ENCODE measurements at regions not wholly inside any gene's neighbourhood (a gene's known extent, or its start where the extent isn't known, plus 50 kb on each side); places are given as distances from the start of the nearest gene placed in this dataset.
"Not testable (repeated sequence)": the region's sequence is repeated elsewhere in the genome, so short reads cannot be mapped to it uniquely, and the experiment has no call there.

DNA sequence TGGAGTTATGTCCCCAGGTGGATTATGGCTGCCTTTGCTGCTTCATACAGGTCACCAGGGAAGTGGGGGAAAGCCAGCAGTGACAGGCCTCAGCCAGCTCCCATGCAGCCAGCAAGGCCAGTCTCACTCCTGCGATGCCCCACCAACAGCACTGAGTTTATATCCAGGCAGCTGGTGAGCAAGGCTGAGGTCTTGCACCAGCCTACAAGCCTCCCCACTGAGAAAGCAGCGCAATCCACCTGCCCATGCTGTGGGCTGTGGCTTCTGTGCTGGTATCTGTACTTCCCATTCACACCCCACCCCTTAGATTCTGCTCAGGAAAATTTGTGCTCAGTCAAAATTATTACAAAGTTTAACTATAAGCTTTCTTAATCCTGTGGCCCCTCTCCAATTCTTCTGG, 153.5 kb downstream of the HHIP start:
- no peak for DNase-seq

DNA sequence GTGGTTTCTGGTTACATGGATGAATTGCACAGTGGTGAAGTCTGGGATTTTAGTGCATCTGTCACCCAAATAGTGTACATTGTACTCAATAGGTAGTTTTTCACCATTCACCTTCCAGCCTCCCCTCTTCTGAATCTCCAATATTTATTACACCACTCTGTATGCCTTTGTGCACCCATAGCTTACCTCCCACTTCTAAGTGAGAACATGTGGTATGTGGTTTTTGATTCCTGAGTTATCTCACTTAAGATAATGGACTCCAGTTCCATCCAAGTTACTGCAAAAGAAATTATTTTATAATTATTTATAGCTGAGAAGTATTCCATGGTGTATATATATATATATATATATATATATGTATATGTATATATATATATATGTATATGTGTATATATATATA, 155.8 kb downstream of the HHIP start:
- no peak for DNase-seq

- no peak for DNase-seq
Measured at GRCh38 chr4:144808034-144808433, 162.1 kb downstream of the HHIP start.

- DNase-seq = no peak
Measured at GRCh38 chr4:144809056-144809640, 163.2 kb downstream of the HHIP start.

- no peak for DNase-seq
Measured at GRCh38 chr4:144816668-144817067, 170.7 kb downstream of the HHIP start.

DNA sequence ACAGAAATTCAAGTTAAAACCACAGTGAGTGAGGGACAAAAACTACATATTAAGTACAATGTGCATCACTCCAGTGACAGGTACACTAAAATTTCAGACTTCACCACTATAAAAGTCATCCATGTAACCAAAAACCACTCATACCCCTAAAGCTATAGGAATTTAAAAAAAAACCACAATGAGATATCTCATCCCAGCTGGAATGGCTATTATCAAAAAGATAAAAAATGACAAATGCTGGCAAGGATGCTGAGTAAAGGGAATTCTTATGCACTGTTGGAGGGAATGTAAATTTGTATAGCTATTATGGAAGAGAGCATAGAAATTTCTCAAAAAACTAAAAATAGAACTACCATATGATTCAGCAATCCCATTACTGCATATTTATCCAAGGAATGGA, 171.1 kb downstream of the HHIP start:
- DNase-seq = no peak

DNA sequence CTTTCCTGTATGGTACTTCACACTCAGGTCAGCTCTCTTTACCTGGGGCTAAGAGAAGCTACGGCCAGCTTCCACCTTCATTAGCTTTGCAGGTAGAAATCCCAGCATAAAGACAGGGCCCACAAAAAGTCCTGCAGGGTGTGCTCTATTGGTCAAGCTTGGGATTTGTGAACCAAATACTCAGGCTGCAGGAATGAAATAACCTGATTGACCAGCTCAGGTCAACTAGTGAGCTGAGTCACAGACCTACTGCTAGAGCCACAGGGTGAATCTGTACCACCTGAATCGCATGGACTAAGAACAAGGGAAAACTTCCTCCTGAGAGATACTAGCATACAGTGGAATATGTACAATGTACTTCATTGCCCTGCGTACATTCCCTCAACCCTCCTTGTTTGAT, 172.2 kb downstream of the HHIP start:
- DNase-seq = no peak

DNA sequence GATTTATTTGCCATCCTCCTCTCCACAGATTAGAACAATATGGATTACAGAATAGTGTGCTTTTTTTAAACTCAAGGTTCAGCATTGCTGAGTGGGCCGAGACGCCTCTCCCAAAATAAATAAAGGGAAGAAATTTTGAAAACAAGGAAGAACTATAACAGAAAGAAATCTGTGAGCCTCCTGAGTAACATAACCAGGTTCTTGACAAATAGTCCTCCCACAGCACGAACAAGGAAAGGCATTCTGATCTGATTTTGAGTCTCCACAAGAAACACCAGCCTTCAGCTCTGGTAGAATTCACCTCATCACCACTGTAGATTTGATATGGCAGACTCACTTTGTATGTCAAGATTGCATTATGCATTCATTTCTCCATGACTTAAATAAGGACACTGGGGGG, 173.6 kb downstream of the HHIP start:
- no peak for DNase-seq

DNA sequence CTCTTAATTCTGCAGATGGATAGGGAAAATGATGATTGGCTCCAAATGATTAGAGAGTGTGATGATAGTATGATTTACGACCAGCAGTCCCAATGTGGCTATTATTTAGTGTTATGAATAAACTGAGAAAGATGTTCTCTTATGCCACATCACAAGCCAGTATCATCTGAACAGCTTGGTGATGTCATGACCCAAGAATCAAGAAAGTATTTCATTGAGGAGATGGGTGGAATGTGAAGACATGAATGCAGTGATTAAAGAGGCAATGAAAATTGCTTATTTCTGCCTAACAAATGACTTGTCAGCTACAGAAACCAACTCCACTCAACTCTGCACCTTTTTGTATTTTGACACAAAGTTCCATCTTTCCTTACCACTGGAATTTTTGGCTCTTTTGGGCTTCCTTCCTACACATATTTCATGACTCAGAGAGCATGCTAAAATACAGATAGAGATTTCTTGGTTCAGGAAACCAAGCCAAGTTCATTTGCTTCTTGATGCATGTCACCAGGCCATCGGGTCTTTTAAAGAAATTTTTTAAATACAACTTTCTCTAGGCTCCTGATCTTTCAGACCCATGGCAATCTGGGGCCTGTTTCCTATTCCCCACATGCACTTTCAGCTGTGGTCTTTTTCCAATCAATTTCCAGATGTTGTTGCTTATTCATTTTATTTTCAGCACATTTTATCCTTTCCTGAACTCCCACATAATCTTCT, 174.2 kb downstream of the HHIP start:
- DNase-seq = no peak

DNA sequence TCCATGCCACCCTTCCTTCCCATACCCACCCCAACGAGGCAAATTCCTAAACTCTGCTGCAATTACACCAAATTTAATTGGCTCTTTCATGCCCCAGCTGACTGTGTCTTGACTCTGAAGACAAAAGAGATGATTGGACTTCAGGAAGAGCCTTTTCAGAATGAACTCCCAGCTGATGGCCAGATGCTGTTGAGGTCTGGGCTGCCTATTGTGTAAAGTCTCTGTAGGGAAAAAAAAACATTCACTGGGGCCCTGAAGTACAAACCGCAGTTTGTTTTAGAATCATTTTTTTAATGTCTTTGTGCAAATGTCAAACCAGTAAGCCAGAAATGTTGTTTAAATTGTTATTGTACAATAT, 174.8 kb downstream of the HHIP start:
- no peak for DNase-seq

- DNase-seq = no peak
Measured at GRCh38 chr4:144831971-144832370, 186.0 kb downstream of the HHIP start.

DNA sequence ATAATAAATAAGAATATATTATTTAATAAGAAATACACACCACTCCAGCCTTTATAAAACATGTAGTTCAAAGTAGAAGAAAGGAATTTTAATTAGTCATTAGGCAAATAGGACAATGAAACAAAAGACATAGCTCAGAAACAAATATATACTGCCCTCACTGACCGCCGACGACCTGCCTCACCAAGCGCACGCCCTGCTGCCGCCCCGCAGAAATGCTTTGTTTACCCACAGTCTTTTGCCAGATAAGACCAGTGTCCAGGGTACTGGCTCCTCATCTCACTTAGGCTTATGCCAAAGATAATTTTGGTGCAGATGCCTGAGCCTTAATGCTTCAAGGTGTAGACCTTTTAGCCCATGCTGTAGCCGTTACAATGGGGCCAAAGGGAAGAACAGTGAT, 199.5 kb downstream of the HHIP start:
- DNase-seq = no peak

GRCh38 chr4:144851948-144852347, 206.0 kb downstream of the HHIP start:
- no peak for DNase-seq

DNA sequence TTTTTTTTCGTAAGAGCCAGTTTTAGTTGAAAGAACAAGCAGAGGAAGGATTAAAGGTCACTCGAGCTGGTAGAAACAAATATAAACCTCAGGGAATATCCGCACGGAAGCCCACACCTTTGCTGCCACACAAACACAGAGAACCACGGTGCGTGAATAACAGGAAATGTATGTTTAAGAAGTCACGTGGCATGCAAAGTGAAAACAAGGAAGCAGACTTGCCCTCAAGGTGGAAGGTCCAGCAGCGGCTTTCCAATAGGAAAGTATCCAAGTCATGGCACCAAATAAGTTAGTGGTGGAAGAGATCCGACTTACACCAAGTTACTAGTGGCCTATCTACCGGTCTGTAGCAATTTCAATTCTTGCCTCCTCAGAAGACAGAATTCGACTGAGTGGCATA, 215.5 kb downstream of the HHIP start:
- no peak for DNase-seq

GRCh38 chr4:144862210-144862609, 216.3 kb downstream of the HHIP start:
- peak; percentile 2 for DNase-seq

DNA sequence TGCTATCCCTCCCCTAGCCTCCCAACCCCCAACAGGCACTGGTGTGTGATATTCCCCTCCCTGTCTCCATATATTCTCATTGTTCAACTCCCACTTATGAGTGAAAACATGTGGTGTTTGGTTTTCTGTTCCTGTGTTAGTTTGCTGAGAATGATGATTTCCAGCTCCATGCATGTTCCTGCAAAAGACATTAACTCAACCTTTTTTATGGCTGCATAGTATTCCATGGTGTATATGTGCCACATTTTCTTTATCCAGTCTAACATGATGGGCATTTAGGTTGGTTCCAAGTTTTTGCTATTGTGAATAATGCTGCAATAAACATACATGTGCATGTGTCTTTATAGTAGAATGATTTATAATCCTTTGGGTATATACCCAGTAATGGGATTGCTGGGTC, 218.9 kb downstream of the HHIP start:
- DNase-seq = not testable (repeated sequence)

DNA sequence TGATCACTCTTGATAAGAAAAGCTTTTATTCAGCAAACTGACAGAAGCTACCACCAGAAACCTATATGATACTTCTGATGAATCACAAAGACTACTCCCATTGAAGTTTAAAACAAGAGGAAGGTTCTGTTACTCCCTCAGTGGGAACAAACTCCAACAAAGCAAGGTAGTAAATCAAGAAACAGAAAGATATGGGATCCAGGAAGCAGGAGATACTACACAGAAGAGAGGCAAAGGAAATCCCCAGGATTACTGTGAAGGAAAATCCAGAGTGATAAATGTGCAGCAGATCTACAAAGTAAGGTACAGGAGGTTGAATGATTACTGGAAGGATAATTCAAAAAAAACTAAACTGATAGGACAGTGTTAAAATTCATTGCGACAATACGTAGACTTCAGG, 222.4 kb downstream of the HHIP start:
- no peak for DNase-seq

DNA sequence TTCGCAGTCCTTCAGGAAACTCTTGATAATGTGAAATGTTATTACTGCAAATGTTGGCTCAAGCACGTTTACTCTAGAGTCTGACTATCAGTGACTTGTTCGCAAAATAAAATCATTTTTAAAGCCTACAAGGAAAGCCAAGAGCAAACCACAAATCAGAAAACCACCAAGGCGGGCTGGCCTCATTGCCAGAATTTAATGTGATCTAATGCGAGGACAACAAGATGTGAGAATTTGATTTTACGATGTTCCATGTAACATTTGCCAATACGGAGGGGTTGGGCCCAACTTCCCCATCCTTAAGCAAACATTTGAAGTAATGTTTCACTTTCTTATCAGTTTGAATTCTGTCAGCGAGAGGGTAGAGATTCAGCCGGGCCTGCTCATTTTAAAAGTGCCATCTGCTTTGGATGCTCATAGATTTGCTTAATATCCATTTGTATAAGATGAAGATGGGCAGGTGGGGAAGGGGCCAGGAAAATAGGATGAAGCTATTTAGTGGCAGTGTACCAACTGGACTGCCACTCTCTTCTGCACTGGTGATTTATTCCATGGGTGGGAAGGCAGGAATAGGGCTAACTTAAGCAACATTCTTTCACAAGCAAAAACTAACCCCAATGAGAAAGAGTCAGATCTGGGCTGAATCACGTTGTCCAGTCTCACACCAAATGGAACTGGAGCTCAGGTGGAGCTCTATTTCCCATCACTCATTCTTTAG, 225.3 kb downstream of the ANAPC10 start:
- no peak for DNase-seq

DNA sequence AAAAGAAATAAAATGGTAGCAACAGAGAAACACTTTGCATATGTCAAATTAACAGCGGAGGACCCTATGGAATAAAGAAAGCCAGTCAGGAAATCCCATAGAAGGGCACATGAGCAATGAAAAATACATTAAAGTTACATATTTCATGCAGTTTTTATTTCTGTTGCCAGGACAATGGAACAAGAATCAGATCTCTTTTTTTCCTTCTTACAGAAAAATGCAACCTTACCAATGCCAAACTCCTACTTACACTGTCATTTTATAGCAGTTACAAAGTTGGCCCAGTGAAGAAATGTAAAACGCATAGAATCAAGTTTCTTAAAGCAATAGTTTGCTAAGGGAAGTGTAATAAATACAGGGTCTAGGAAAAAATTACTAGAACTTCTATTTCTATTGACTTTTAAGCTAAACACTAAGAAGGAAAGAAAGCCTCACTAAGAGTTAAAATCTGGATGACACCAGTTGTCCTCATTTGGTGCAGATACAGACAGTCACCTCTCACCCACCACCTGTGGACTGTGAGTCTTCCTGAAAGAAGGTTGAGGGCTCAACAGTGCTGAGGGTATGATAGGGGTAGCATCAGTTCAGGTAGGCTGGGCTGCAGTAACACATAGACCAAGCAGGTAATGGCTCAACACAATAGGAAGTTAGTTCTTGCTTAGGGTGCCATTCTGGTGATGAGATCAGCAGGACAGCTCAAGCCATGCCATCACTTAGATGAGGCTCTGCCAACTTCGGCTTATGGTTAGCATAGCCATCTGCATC, 224.6 kb downstream of the ANAPC10 start:
- DNase-seq = no peak

DNA sequence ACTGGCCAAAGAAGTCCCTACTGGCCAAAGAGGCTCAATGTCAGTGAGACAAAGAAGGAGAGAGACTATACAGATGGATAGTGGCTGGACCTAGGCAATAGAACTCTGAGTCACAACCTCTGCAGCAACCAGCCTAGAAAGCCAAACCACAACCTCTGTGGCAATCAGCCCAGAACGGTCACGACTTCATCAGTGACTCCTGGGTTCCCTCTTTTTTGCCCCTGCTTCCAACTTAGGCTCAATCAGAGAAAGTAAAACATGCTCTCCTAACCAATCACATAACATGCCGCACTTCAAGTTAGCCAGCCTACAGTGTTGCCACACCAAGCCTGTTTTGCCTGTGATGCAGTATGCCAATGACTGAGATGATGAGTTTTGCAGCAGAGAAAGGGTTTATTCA, 203.4 kb downstream of the ANAPC10 start:
- DNase-seq = peak; percentile 68

GRCh38 chr4:144899393-144899792, 198.6 kb downstream of the ANAPC10 start:
- no peak for DNase-seq

- no peak for DNase-seq
Measured at GRCh38 chr4:144901141-144901540, 196.9 kb downstream of the ANAPC10 start.

DNA sequence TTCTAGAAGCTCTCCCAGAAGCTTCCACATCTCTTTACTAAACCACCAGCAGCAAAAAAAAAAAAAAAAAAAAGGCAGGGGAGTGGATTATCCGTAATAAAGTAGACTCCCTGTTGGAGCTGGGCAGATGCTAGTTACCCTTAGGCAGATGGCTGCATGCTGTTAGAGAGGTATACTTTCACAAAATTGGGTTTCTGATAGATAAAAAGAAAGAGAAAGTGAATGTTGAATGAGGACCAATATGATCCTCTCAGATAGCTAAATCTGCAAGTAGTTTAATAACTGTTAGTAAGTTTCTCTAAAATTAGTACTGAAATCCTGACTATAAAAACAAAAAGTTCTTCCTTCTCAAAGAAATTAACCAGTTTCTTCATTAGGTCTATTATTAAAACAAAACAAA, 195.4 kb downstream of the ANAPC10 start:
- no peak for DNase-seq

Measured in hematopoietic multipotent progenitor cell treated with erythropoietin and hydrocortisone succinate and interleukin-3 and kit ligand, for 6 days (in vitro differentiated cells).